ENCODE measurements at regions not wholly inside any gene's neighbourhood (a gene's known extent, or its start where the extent isn't known, plus 50 kb on each side); places are given as distances from the start of the nearest gene placed in this dataset.

GRCh38 chr20:53647286-53647821, 53.7 kb upstream of the ZNF217 start:
- TF ChIP-seq POLR2AphosphoS5 (IDR thresholded peaks at IDR 0.05; ENCODE audit: borderline replicate concordance, low read depth, low read length): no peak
- TF ChIP-seq EZH2 (IDR thresholded peaks at IDR 0.05): no peak
- no peak for TF ChIP-seq FOXP2 (optimal IDR thresholded peaks at IDR 0.05; ENCODE audit: control extremely low read depth, extremely low read length, insufficient read depth)

Measured in SK-N-MC (cell line).